Mammary epithelial cell (primary cell): ENCODE measurements at regions not wholly inside any gene's neighbourhood (a gene's known extent, or its start where the extent isn't known, plus 50 kb on each side); places are given as distances from the start of the nearest gene placed in this dataset.

Source experiments
- EZH2 ChIP-seq: IDR thresholded peaks from 2 replicates; pipeline ENCODE4 v1.6.1; 2012; ENCODE audit warnings: low read length, inconsistent platforms, borderline replicate concordance
- TF ChIP-seq, protein P1 (sequence below), 2 donors: IDR thresholded peaks in 1 of 2; conservative IDR thresholded peaks in 1 of 2; 2 replicates each; pipeline ENCODE4 v1.5.1; 2011 to 2012; ENCODE audit warnings: inconsistent platforms in 2 of 2, low read length in 2 of 2, mild to moderate bottlenecking in 2 of 2, control low read depth in 1 of 2, low read depth in 1 of 2; ENCODE audit not compliant: insufficient read depth in 1 of 2; ENCODE audit errors: extremely low read depth in 1 of 2

DNA sequence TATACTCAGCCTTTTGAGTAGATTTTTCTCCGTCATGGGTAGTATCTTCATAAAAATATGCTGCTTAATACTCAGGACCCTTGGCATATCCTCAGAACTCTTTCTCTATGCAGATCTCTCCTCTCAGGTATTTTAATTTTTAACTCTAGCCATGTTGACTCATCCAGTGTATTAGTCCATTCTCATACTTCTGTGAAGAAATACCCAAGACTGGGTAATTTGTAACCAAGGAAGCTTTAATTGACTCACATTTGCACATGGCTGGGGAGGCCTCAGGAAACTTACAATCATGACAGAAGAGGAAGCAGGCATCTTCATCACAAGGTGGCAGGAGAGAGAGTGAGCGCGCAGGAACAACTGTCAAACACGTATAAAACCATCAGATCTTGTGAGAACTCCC lies 129.3 kb upstream of the CD96 start:
- TF ChIP-seq, protein P1, sequence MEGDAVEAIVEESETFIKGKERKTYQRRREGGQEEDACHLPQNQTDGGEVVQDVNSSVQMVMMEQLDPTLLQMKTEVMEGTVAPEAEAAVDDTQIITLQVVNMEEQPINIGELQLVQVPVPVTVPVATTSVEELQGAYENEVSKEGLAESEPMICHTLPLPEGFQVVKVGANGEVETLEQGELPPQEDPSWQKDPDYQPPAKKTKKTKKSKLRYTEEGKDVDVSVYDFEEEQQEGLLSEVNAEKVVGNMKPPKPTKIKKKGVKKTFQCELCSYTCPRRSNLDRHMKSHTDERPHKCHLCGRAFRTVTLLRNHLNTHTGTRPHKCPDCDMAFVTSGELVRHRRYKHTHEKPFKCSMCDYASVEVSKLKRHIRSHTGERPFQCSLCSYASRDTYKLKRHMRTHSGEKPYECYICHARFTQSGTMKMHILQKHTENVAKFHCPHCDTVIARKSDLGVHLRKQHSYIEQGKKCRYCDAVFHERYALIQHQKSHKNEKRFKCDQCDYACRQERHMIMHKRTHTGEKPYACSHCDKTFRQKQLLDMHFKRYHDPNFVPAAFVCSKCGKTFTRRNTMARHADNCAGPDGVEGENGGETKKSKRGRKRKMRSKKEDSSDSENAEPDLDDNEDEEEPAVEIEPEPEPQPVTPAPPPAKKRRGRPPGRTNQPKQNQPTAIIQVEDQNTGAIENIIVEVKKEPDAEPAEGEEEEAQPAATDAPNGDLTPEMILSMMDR (conservative IDR thresholded peaks at IDR 0.05 in 1 of 2, IDR thresholded peaks at IDR 0.05 in 1 of 2; ENCODE audit: extremely low read depth in 1 of 2, insufficient read depth in 1 of 2, low read depth in 1 of 2, low read length in 2 of 2), result no peak
- no peak for TF ChIP-seq EZH2
